HEK293 (cell line): ENCODE measurements at regions not wholly inside any gene's neighbourhood (a gene's known extent, or its start where the extent isn't known, plus 50 kb on each side); places are given as distances from the start of the nearest gene placed in this dataset.

Source experiments
- CTCF ChIA-PET: fragments of 350-600 bp; formaldehyde crosslinking; extraction: SDS; loops from one replicate; lab custom pipeline; 2021; ENCODE audit warnings: antibody characterized with exemption; lab: Yijun Ruan, JAX
- POLR2A ChIA-PET: fragments of 300-600 bp; formaldehyde crosslinking; extraction: SDS; loops from one replicate; lab custom pipeline; 2020; ENCODE audit warnings: antibody characterized with exemption, inconsistent platforms; lab: Yijun Ruan, JAX
- H3K27ac ChIP-seq: fragments of 200-500 bp; sonication (Bioruptor generic); 2 replicates; pipeline ENCODE4 v1.5.1; 2014; ENCODE audit warnings: low read depth, low read length, control low read depth, inconsistent platforms; ENCODE audit errors: extremely low read depth
- H3K36me3 ChIP-seq, 2 experiments: fragments of 200-500 bp in 1 of 2; sonication (Bioruptor generic) in 1 of 2; 1 replicate in 1 of 2; 2 replicates in 1 of 2; pipeline ENCODE4 v1.5.1; 2014 to 2017; ENCODE audit warnings: inconsistent platforms in 2 of 2, low read length in 2 of 2; ENCODE audit not compliant: control insufficient read depth in 2 of 2, insufficient read depth in 1 of 2
- H3K4me1 ChIP-seq: fragments of 200-500 bp; sonication (Bioruptor generic); 2 replicates; pipeline ENCODE4 v1.5.1; 2014; ENCODE audit warnings: mild to moderate bottlenecking, low read length, inconsistent platforms; ENCODE audit not compliant: control insufficient read depth, insufficient read depth
- H3K4me3 ChIP-seq: 2 replicates; pipeline ENCODE4 v1.5.1; 2011; ENCODE audit warnings: low read depth, mild to moderate bottlenecking, control low read depth, low read length, moderate library complexity
- H3K9me3 ChIP-seq: fragments of 200-500 bp; sonication (Bioruptor generic); 2 replicates; pipeline ENCODE4 v1.5.1; 2014; ENCODE audit warnings: low read depth, low read length, inconsistent platforms; ENCODE audit not compliant: control insufficient read depth, insufficient read depth
- BCL11B ChIP-seq: fragments of 450-650 bp; formaldehyde crosslinking; IDR thresholded peaks from 2 replicates; pipeline ENCODE4 v1.5.1; 2016; ENCODE audit warnings: low read depth, missing biosample characterization, missing genetic modification characterization
- BCL6B ChIP-seq: fragments of 450-650 bp; formaldehyde crosslinking; IDR thresholded peaks from 2 replicates; pipeline ENCODE4 v1.5.1; 2017; ENCODE audit warnings: missing biosample characterization, missing genetic modification characterization
- CTCF ChIP-seq: fragments of 450-650 bp; formaldehyde crosslinking; IDR thresholded peaks from 2 replicates; pipeline ENCODE4 v1.5.1; 2016; ENCODE audit warnings: missing biosample characterization, missing genetic modification characterization
- MZF1 ChIP-seq: fragments of 450-650 bp; formaldehyde crosslinking; IDR thresholded peaks from 2 replicates; pipeline ENCODE4 v1.5.1; 2017; ENCODE audit warnings: missing biosample characterization, missing genetic modification characterization, borderline replicate concordance
- PRDM2 ChIP-seq: fragments of 450-650 bp; formaldehyde crosslinking; IDR thresholded peaks from 2 replicates; pipeline ENCODE4 v1.5.1; 2016; ENCODE audit warnings: missing biosample characterization, missing genetic modification characterization, borderline replicate concordance
- ZNF146 ChIP-seq: fragments of 450-650 bp; formaldehyde crosslinking; IDR thresholded peaks from 2 replicates; pipeline ENCODE4 v1.5.1; 2016; ENCODE audit warnings: missing biosample characterization, missing genetic modification characterization
- ZNF155 ChIP-seq: fragments of 450-650 bp; formaldehyde crosslinking; IDR thresholded peaks from 2 replicates; pipeline ENCODE4 v1.5.1; 2016; ENCODE audit warnings: missing biosample characterization, missing genetic modification characterization
- ZNF157 ChIP-seq: fragments of 450-650 bp; formaldehyde crosslinking; IDR thresholded peaks from 2 replicates; pipeline ENCODE4 v1.5.1; 2016; ENCODE audit warnings: missing biosample characterization, missing genetic modification characterization
- ZNF175 ChIP-seq: fragments of 450-650 bp; formaldehyde crosslinking; IDR thresholded peaks from 2 replicates; pipeline ENCODE4 v1.5.1; 2016; ENCODE audit warnings: missing biosample characterization, missing genetic modification characterization
- ZNF239 ChIP-seq: fragments of 450-650 bp; formaldehyde crosslinking; IDR thresholded peaks from 2 replicates; pipeline ENCODE4 v1.5.1; 2016; ENCODE audit warnings: missing biosample characterization, missing genetic modification characterization
- ZNF274 ChIP-seq, 2 experiments: fragments of 200-500 bp in 1 of 2; fragments of 450-650 bp in 1 of 2; sonication (Bioruptor generic) in 1 of 2; formaldehyde crosslinking in 1 of 2; IDR thresholded peaks; 2 replicates each; pipeline versions ENCODE4 v1.5.1 to v1.6.1; 2014 to 2016; ENCODE audit warnings: borderline replicate concordance in 1 of 2, inconsistent platforms in 1 of 2, low read length in 1 of 2, missing biosample characterization in 1 of 2, missing genetic modification characterization in 1 of 2
- ZNF280C ChIP-seq: fragments of 450-650 bp; formaldehyde crosslinking; IDR thresholded peaks from 2 replicates; pipeline ENCODE4 v1.5.1; 2016; ENCODE audit warnings: missing biosample characterization, missing genetic modification characterization
- ZNF366 ChIP-seq: fragments of 450-650 bp; formaldehyde crosslinking; conservative IDR thresholded peaks from 2 replicates; pipeline ENCODE4 v1.5.1; 2016; ENCODE audit warnings: missing biosample characterization, missing genetic modification characterization
- ZNF433 ChIP-seq: fragments of 450-650 bp; formaldehyde crosslinking; IDR thresholded peaks from 2 replicates; pipeline ENCODE4 v1.5.1; 2016; ENCODE audit warnings: missing biosample characterization, missing genetic modification characterization, low read depth
- ZNF626 ChIP-seq: fragments of 450-650 bp; sonication (Bioruptor Pico); formaldehyde crosslinking; IDR thresholded peaks from 2 replicates; pipeline ENCODE4 v1.5.1; 2018; ENCODE audit warnings: missing biosample characterization, missing genetic modification characterization, inconsistent platforms
- ZNF768 ChIP-seq: fragments of 450-650 bp; formaldehyde crosslinking; IDR thresholded peaks from 2 replicates; pipeline ENCODE4 v1.5.1; 2018; ENCODE audit warnings: missing biosample characterization, mild to moderate bottlenecking, missing genetic modification characterization
- ZNF837 ChIP-seq: fragments of 450-650 bp; formaldehyde crosslinking; IDR thresholded peaks from 2 replicates; pipeline ENCODE4 v1.5.1; 2016; ENCODE audit warnings: missing biosample characterization, missing genetic modification characterization

- no peaks in the 10 kb centered on the region for H3K9me3 ChIP-seq
- CTCF ChIA-PET = interaction anchor here (0.6 kb wide), 1 partner anchor 973 kb away, joined by 3 read pairs; no protein-coding TSS in a partner anchor
- H3K4me3 ChIP-seq = no peak overlapping the region
- H3K36me3 ChIP-seq = no peaks in the 10 kb centered on the region
- TF ChIP-seq PRDM2 (tag by site-specific recombination) = no peak
- TF ChIP-seq ZNF768 (tag by site-specific recombination) = no peak
- H3K4me1 ChIP-seq = no peaks in the 10 kb centered on the region
- H3K27ac ChIP-seq = no peak overlapping the region
- POLR2A ChIA-PET = no interaction called here
Observed at GRCh38 chr3:6455031-6455430, 405.9 kb upstream of the GRM7 start.

- CTCF ChIA-PET = no interaction called here
- TF ChIP-seq ZNF366 (tag by site-specific recombination) (peak; percentile 68; the same call in 1 of the 2 replicates), ZNF274 (IDR thresholded peaks at IDR 0.05; ENCODE audit: low read length) (no peak), ZNF274 (tag by site-specific recombination; IDR thresholded peaks at IDR 0.05; ENCODE audit: borderline replicate concordance) (no peak)
- Histone ChIP-seq H3K4me1 (no peaks in the 10 kb centered on the region), H3K27ac (no peak overlapping the region), H3K36me3 (no peaks in the 10 kb centered on the region), H3K9me3 (no peaks in the 10 kb centered on the region), H3K4me3 (no peak overlapping the region)
- POLR2A ChIA-PET = no interaction called here
Observed at GRCh38 chr3:6467186-6467585, 393.7 kb upstream of the GRM7 start.

- no peaks in the 10 kb centered on the region for H3K9me3 ChIP-seq
- no peak overlapping the region for H3K4me3 ChIP-seq
- no peaks in the 10 kb centered on the region for H3K36me3 ChIP-seq
- H3K4me1 ChIP-seq = no peaks in the 10 kb centered on the region
- H3K27ac ChIP-seq = no peak overlapping the region
- ChIA-PET CTCF (interaction anchor here (0.6 kb wide), 1 partner anchor 47 kb away, joined by 7 read pairs; no protein-coding TSS in a partner anchor), POLR2A (no interaction called here)
- TF ChIP-seq ZNF155 (tag by site-specific recombination) = no peak
- TF ChIP-seq ZNF146 (tag by site-specific recombination) = no peak
- no peak for TF ChIP-seq ZNF175 (tag by site-specific recombination)
- TF ChIP-seq ZNF280C = no peak
- TF ChIP-seq MZF1 (tag by site-specific recombination) = no peak
- TF ChIP-seq CTCF = no peak
- TF ChIP-seq ZNF626 = no peak
- no peak for TF ChIP-seq ZNF433 (tag by site-specific recombination)
- TF ChIP-seq BCL6B (tag by site-specific recombination) = no peak
- no peak for TF ChIP-seq ZNF157
- no peak for TF ChIP-seq BCL11B (tag by site-specific recombination)
- TF ChIP-seq ZNF837 = no peak
- TF ChIP-seq ZNF239 (tag by site-specific recombination) = no peak
Observed at GRCh38 chr3:6468589-6468988, 392.3 kb upstream of the GRM7 start.
